ENCODE measurements at regions not wholly inside any gene's neighbourhood (a gene's known extent, or its start where the extent isn't known, plus 50 kb on each side); places are given as distances from the start of the nearest gene placed in this dataset.
"Not testable (repeated sequence)": the region's sequence is repeated elsewhere in the genome, so short reads cannot be mapped to it uniquely, and the experiment has no call there.

GRCh38 chr6:144434308-144434990 lies 149.3 kb downstream of the UTRN start:
- no peak for DNase-seq

DNA sequence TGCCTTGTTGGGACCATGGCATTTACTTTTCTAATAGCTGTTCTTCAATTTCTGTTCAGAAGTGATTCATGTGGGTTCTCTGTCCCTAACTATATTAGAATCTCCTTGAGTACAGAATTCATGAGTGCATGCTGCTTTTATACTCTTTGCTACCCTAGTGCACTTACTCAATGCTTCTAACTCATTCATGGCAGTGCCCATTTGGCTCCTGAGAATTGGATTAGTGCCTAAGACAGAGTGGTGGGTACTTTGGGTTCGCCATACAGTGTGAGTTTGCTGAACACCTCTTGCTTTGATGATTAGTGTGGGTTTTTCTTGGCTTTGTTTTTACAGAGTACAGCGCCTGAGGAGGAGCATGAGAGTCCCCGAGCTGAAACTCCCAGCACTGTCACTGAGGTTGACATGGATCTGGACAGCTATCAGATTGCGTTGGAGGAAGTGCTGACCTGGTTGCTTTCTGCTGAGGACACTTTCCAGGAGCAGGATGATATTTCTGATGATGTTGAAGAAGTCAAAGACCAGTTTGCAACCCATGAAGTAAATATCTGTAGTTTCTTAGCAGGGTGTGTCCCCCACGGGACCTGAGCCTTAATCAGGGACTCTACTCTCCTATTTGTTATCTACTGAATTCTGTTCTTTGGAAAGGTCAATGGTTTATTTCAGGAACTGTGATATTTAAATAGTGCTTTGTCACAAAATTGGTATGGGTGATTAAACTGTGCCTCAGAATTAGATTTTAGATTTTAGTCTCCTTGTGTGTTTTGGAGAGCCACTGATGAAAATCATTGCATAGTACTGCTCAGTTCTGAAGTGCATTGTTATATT lies 150.7 kb downstream of the UTRN start:
- DNase-seq = no peak

DNA sequence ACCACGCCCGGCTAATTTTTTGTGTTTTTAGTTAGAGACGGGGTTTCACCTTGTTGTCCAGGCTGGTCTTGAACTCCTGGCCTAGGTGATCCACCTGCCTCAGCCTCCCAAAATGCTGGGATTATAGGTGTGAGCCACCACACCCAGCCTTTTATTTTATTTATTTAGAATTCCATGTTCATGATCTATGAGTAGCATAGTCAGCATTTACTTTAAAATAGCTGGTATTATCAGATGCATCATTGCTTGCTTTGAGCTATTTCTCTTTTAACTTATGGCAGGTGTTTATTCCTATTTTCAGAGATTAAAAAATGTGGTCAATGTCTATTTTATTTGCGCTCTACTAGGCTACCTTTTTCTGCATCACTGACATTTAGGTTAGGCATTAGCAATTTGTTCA lies 152.0 kb downstream of the UTRN start:
- no peak for DNase-seq

- no peak for DNase-seq
Observed at GRCh38 chr6:144438103-144438502, 153.0 kb downstream of the UTRN start.

GRCh38 chr6:144439016-144439415 lies 153.9 kb downstream of the UTRN start:
- DNase-seq = no peak

DNA sequence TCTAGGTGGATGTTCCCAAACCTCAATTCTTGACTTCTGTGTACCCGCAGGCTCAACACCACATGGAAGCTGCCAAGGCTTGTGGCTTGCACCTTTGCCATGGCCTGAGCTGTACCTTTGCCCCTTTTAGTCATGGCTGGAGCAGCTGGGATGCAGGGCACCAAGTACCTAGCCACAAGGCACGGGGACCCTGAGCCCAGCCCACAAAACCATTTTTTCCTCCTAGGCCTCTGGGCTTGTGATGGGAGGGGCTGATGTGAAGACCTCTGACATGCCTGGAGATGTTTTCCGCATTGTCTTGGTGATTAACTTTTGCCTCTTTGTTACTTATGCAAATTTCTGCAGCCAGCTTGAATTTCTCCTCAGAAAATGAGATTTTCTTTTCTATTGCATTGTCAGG lies 156.7 kb downstream of the UTRN start:
- not testable (repeated sequence) for DNase-seq

DNA sequence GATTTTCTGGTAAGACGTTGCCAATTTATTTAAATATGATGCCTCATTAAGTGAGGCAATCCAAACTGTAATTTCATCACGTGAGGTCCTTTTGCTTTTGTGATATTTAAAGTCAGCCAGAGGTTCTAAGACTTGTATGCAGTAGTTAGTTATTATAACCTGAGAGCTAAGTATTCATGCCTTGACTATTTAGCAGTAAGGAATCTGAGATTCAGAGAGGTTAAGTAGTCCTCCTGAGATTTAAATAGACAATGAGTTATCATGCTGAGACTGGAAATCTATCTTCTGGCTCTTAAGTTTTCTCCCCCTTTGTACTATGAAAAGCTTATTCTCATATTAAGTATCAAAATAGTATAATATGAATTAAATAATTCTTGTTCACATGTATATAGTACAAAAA lies 158.0 kb downstream of the UTRN start:
- no peak for DNase-seq

GRCh38 chr6:144447472-144447871 lies 162.3 kb downstream of the UTRN start:
- DNase-seq = no peak

GRCh38 chr6:144449218-144449617 lies 164.1 kb downstream of the UTRN start:
- no peak for DNase-seq

DNA sequence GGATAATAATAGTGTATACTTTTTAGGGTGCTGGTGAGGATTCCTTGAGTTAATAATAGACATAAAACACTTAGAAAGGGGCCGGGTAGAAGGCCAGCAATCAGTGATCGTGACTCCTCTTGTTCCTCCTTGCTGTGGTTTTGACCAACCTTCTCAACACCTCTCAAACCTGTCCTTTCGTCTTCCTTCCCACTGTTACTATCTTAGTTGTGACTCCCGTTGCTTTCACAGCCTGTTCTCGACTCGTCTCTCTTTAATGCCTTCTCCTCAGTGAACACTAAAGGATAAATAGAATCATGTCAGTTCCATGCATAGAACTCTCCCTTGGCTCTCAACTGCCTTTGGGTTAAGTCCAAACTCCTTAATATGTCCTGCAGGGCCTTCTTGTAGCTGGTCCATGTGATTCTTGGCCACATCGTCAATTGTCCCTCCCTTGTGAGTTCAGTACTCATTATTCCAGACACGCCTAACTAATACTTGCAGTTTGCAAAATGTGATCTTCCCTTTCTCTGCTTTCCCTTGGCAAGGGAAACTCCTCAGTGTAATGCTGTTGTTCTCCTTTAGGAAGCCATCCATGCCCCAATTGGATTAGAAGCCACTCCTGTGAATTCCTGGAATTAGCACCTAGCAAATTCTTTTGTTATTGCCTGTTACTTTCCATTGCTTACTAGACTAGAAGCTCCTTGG lies 164.9 kb downstream of the UTRN start:
- DNase-seq = no peak

DNA sequence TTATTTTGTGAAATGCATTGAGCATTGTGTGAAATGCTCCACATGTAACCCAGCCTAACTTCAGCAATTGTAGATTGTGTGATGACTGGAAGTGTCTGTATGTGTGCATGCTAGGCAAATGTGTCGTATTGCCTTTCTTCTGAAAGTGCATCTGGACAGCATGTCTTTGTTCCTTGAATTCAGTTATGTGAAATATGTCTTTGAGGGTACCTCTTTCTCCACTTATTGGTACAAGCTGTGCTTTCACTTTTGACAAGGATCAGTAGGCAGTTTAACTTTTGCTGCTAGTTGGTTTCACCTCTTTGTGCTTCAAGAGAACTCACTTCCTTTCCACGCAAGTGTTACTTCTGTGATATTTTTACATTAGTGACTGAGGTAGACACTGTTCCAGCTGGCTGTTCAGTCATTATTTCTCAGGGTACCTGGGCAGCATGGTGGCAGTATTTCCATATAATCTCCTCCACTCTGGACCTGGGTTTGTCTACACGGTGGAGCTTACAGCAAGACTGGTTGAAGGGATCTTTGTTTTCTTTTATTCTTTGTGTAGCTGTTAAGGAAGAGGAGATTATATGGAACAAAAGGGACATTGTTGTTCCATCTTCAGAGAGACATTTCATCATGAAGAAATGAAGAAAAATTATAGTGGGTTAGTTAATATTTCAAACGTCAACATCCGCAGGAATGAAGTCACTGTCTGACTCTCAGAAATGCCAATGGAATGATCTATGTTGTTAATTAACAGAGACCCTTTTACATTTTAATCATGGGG lies 175.4 kb downstream of the UTRN start:
- no peak for DNase-seq

GRCh38 chr6:144462058-144462457 lies 176.9 kb downstream of the UTRN start:
- no peak for DNase-seq

- DNase-seq = no peak
Observed at GRCh38 chr6:144466716-144467115, 181.6 kb downstream of the UTRN start.

GRCh38 chr6:144467172-144467762 lies 182.1 kb downstream of the UTRN start:
- no peak for DNase-seq

DNA sequence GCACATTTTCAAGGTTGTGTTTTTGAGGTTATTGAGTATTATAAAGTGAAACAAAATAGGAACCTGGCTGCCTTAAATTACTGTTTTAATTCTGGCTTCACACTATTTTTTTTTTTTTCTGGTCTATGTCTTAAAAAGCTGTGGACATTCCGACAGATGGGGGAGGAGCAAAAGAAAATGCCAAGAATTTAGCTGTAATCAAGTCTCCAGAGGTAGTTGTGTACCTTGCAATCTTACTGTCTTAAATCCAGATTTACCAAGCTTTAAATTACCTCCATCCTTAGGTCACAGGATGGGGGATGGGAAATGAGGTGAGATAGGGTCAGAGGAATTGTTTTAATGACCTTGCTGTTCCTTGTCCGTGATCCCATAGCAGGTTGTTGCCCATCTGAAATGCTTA lies 182.8 kb downstream of the UTRN start:
- DNase-seq = no peak

- DNase-seq = no peak
Observed at GRCh38 chr6:144468709-144469108, 183.6 kb downstream of the UTRN start.

DNA sequence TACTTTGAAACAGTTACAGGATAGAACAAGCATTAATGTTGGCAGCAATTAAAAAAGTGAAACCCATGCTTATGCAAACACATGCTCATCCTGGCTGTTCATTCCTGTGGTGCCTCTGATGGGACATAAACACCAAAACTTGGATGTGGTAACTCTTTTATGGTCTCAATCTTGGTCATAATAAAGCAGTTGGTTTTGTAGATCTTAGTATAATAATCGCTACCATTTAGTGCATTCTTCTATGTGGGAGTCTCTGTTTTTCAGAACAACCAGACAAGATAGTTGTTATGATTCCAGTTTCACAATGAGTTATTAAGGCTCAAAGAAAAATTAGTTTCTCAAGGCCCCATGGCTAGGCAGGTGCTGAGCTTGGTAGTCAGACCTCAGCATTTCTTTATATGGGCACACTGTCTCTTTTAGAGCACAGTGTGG lies 184.0 kb downstream of the UTRN start:
- no peak for DNase-seq

- not testable (repeated sequence) for DNase-seq
Observed at GRCh38 chr6:144470201-144470600, 185.1 kb downstream of the UTRN start.

- no peak for DNase-seq
Observed at GRCh38 chr6:144471986-144472385, 186.9 kb downstream of the UTRN start.

DNA sequence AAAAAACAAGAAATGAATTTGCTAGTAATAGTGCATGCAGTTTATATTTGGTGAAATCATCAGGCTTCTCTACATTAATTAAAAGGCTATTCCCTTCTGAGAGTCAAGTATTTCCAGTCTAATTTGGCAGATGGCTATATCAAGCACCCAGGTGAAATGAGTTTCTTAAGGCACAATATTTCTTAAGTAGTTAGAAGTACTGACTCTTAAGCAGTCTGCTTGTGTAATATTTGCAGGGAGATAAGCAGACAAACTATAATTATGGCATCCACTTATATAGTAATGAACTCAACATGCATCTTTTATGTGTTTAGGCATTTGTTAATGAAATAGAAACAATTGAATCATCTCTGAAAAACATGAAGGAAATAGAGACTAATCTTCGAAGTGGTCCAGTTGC lies 189.2 kb downstream of the UTRN start:
- no peak for DNase-seq

DNA sequence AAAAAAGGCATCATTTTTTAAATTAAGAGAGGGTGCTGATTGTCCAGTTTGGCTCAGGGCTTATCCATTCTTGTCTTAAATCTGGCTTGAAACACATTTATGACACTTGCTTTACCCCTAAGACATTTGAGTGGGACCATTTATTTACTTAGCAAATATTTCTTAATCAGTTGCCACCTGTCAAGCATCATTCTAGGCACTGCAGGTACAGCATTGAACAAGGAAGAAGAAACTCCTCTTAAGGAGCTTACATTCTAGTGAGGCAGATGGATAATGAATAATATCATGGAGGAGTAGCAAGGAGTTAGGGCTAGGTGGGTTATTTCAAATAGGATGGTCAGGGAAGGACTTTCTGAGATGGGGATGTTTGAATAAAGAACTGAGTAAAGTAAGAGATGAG lies 189.8 kb downstream of the UTRN start:
- DNase-seq = no peak

DNA sequence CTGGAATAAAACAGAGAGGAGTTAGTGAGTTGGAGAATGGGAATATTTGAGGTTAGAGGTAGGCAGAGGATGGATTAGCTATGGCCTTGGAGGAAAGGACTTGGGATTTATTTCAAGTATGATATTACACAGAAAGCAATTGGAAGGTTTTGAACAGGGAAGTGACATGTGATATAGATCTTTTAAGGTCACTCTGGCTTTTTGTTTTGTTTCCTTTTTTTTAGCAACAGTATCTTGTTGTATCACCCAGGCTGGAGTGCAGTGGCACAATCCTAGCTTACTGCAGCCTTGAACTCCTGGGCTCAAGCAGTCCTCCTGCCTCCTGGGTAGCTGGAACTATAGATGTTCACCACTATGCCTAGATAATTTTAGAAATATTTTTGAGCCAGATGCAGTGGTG lies 190.3 kb downstream of the UTRN start:
- no peak for DNase-seq

Data from right lung (tissue), 2 donors.